ENCODE measurements at regions not wholly inside any gene's neighbourhood (a gene's known extent, or its start where the extent isn't known, plus 50 kb on each side); places are given as distances from the start of the nearest gene placed in this dataset.

DNA sequence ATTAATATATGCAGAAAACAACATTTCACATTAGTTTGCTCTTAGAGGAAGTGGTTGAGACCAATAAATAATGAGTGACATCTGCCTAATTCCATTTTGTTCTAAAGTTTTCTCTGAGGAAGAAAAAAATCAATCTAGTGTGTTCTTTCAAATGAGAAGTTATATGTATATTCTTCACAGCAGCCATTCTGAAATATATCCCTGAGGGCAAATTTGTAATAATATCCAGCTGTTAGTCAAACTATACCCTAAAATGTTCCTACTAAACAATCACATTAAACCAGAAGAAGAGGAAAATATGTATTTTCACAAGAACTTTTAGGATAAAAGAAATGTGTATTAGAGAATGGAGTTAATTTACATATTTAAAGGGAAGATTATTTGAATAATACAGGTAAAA lies 375.1 kb upstream of the CDH19 start:
- TF ChIP-seq, protein P1, sequence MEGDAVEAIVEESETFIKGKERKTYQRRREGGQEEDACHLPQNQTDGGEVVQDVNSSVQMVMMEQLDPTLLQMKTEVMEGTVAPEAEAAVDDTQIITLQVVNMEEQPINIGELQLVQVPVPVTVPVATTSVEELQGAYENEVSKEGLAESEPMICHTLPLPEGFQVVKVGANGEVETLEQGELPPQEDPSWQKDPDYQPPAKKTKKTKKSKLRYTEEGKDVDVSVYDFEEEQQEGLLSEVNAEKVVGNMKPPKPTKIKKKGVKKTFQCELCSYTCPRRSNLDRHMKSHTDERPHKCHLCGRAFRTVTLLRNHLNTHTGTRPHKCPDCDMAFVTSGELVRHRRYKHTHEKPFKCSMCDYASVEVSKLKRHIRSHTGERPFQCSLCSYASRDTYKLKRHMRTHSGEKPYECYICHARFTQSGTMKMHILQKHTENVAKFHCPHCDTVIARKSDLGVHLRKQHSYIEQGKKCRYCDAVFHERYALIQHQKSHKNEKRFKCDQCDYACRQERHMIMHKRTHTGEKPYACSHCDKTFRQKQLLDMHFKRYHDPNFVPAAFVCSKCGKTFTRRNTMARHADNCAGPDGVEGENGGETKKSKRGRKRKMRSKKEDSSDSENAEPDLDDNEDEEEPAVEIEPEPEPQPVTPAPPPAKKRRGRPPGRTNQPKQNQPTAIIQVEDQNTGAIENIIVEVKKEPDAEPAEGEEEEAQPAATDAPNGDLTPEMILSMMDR (IDR thresholded peaks at IDR 0.05), result no peak
- TF ChIP-seq POLR2A (IDR thresholded peaks at IDR 0.05) (no peak), EP300 (IDR thresholded peaks at IDR 0.05) (no peak)
